GM19397 (cell line): ENCODE measurements at regions not wholly inside any gene's neighbourhood (a gene's known extent, or its start where the extent isn't known, plus 50 kb on each side); places are given as distances from the start of the nearest gene placed in this dataset.

Experiments used
- ATAC-seq: cut with Tn5 transposase; IDR thresholded peaks from one replicate; pipeline ENCODE4 v1.9.1; 2021; ENCODE audit warnings: mild to moderate bottlenecking, moderate library complexity; ENCODE audit not compliant: unreplicated experiment

DNA sequence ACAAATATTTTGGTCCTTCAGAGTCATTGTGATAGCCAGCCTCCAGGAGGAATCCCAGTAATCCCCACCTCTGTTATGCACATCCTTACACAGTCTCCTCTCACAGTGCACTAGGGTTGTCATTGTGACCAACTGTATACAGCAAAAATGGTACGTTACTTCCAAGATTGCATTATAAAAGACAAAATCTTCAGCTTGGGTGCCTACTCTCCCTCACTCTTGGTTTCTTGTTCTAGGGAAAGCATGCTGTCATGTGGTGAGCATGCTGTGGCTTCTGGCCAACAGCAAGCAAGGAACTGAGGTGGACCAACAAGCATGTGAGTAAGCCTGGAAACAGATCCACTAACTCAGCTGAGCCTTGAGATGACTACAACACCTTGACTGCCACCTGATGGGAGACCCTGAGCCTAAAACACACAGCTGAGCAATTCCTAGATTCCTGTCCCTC is 130.1 kb upstream of the DST start:
- no peak for ATAC-seq

DNA sequence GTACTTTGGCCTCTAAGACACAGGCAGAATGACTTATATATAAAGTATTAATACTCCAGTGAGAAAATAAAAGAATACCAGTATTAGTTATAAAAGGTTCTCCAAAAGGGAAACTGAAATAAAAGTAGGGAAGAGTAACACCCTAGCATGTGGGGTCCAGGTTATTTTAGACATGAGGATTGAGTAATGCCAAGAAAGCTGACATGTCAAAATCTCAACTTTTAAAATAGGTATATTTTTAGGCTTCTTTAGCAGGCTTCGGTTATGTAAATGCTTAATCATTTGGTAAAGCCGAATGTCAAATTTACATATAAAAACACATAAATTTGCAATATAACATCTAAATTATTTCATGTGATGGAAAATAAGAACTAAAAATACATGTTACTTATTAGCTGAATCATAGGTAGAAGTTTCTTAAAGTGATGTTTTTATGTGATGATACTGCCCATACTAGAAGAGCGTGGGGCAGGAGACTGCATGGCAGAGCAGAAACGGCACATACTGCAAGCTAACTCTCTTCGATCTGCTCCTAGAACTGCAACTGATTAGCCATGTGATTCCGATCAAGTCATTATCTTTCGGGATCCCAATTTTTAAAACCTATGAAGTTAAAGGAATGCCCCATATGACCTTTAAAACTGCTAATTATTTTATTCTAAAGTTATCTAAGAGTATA is 129.4 kb upstream of the DST start:
- no peak for ATAC-seq

DNA sequence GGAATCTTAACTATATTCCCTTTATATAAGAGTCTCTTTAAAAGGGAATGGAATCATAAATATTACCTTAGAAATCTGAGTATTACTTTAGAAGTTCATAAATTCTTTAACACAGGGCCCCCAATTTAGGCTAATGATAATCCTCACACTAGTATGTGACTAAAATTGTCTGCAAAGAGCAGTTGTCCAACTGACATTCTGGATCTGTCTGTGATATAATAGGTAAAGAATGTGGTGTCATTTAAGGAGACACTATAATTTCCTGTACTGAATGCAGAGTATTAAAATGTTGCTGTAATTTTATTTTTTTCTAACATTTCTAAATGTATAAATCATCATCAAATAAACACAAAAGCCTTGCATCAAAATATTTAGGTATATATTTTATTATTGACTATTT is 128.5 kb upstream of the DST start:
- ATAC-seq = no peak

DNA sequence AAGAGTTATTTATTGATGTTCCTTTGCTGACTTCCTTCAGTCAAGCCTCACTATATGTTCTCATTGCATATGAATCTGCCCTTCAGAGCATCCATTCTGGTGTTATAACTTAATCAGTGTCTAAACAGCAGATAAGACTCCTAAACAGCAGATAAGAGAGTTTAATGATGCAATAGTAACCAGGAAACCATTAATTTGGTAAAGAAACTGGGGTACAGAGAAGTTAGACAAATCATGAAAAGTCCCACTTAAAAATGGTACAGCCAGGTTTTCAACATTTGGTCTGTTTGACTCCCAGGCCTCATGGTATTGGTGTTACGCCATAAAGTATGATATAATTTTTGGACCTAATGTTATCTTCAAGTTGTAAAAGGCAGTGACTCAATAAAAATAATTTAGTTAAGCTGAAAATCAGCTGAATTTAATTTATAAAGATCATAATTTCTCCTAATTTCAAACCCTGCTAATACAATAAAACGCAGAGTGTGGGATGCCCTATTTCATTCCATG is 127.4 kb upstream of the DST start:
- no peak for ATAC-seq

DNA sequence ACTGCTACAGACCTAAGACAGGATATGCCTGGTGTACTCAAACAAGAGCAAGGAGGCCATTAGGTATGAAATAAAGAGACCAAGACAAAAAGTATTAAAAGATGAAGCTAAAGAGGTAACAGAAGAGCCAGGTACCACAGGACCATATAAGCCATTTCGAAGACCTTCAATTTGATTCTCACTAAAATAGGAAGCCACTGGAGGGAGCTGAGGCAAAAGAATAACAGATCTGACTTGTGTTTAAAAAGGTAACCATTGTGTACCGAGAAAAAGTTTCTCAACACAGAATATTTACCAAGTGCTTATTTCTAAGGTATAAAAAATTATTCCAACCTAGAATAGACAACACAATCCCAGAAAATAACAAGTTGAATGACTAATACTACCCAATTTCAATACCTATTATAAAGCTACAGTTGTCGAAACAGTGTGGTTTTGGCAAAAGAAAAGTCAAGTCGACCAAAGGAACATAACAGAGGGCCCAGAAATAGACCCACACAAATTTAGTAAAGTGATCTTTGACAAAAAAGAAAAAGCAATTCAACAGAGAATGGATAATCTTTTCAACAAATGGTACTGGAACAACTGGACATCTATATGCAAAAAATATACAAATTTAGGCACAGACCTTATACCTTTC is 125.3 kb upstream of the DST start:
- ATAC-seq = no peak

DNA sequence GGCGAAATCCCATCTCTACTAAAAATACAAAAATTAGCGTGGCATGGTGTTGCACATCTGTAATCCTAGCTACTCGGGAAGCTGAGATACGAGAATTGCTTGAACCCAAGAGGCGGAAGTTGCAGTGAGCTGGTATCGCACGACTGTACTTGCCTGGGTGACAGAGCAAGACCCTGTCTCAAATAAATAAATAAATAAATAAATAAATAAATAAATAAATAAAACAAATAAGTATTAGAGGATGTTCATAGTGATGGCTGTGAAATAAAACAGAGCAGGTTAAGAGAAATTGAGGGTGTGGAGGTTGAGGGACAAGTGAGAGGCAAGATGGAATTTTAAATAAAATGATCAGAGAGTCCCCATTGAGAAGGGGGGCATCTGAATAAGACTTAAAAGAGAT is 124.7 kb upstream of the DST start:
- ATAC-seq = no peak

DNA sequence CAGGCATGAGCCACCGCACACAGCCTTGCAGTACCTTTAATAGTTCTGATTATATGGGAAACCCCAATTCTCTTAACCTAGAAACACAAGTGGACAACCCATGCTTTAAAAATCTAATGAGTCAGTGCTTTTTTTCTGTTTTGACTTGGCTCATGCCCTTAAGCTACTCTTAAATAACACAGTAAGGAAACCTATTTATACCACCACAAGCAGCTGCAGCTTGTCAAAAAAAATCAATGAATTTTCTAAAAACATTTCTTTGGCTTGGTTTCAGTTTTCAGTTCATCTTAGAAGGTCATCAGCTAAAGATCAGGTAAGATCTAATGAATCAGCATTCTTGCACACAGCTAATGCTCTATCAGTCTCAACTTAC is 124.1 kb upstream of the DST start:
- peak; percentile 79 for ATAC-seq

DNA sequence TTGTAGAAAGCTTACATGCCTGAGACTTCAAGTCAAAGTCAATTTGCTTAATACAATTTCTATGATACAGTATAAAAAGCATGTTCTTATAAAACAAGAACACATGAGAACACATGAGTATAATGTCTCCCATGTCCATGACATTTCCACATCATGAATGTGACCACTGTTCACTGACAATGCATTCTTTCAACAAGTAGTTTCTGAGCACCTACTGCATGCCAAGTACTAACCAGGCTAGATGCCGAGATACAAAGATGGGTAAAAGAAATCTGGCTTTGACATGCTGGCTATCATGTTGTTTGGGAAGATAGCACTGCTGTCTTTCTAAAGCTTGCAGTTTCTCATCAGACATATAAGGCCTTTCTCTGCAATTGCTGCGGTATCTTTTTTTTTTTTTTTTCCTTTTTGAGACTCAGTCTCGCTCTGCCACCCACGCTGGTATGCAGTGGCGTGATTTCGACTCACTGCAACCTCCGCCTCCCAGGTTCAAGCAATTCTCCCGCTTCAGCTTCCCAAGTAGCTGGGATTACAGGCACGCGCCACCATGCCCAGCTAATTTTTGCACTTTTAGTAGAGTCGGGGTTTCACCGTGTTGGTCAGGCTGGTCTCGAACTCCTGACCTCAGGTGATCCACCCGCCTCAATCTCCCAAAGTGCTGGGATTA is 123.6 kb upstream of the DST start:
- ATAC-seq = no peak

DNA sequence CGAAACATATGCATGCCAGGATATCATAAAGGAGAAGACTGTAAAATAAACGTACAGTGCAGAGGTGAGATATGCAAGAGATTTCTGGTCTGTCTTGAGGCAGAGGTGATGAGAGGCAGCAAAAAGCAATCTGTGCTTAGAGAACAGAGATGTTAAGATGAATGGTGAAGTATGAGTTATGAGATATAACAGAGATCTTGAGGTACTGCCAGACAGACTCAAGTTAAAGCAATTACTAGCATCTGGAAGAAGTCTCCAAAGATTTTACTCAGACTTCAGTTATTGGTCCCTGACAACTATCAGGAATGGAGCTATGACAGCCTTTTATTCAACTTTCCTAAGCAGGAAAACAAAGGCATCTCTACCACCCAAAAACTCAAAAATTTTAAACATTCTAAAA is 122.8 kb upstream of the DST start:
- no peak for ATAC-seq

DNA sequence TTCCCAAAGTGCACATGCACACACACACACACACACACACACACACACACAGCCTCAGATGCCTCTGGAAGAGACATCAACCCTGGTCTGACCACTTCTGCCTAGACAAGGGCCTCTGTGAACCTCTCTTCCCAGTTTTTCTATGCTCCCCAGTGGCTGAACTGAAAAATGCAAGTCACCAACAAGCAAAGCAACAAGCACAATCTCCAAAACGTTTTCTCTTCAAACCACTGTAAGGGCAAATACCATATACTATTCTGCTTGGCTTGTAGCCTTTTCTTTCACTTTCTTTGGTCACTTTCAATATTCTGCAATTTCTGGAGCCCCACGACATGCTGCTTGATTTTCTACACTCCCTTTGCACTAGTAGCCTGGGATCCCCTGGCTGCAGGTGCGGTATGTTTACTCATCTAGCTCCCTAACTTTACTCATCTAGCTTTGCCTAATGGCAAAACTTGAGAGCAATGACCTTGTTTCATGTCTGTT is 121.4 kb upstream of the DST start:
- peak; percentile 45 for ATAC-seq

DNA sequence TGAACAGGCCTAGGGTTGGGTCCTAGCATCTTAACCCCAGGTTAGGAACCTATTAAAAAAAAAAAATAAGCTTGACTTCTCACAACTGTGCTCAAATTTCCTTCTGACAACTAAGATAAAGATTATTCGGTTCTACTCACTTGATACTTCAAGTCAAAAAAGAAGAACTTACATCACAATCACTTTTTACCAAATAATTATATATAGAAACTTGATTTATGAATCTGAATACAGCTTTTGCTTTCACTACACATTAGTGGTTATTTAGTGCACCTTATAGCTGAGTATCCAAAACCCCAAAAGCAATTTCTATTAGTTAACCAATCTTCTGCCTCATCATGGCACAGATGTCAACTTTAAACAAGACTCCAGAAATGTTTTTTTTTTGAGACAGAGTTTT is 119.0 kb upstream of the DST start:
- ATAC-seq = no peak

DNA sequence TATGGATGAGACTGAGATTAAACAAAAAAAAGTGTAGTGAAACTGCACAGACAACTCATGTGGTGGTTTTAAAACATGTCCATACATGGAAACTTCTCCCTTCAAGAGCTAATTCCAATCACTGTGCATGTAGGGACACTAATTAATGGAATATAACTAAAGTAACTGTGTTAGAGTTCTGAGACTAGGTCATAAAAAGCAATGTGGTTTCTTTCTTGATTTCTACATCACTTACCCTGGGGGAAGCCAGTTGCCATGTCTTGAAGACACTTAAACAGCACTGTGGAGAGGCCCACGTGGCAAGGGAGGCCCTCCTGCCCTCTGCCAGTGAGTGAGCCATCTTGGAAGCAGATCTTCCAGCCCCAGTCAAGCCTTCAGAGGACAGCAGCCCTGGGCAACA is 118.2 kb upstream of the DST start:
- ATAC-seq = no peak

DNA sequence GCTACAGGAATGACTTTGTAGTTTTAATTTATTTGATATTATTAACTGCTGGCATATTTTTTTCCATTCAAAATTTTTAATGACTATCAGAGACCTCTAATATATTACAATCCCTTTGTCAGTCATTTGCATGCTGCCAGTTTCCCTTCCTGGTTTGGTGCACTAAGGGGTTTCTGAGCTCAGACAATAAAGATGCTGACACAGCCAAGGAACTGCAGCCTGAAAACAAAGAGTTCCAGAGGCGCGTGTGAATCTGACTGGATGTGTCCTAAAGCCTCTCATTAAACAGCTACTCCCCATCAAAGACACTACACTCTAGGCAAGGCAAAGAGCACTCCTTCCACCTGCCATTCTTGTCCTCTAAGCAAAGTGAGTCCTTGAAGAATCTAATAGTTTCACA is 116.8 kb upstream of the DST start:
- no peak for ATAC-seq

DNA sequence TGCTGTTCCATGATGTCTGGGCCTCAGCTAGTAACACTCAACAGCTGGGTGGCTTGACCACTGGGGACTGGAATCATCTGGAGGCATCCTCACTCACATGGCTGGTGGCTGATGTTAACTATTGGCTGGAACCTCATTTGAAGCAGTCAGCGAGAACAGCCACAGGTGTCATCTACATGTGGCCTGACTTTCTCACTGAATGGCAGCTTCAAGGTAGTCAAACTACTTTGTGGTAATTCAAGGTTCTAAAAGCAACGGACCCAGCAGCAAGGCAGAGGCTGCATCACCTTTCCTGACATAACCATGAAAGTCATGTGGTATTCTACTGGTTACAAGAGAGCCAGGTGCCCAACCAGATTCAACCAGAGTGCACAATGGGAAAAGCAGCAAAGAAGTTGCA is 115.9 kb upstream of the DST start:
- no peak for ATAC-seq

DNA sequence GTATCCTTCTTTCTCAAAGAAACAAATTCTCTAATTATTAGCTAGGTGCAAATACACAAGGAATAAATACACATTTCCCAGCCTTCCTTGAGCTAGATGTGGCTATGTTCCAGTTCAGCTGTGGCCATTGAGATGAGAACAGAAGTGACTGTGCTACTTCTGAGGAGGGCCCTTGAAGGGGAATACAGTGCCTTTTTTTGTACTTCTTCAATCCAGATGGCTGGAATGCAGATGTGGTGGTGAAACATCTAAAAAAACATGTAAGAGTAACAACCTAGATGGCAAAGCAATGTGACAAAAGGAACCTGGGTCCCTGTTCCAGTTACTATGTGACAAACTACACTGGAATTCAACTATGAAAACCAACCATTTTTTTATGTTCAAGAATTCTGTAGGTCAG is 115.4 kb upstream of the DST start:
- no peak for ATAC-seq

DNA sequence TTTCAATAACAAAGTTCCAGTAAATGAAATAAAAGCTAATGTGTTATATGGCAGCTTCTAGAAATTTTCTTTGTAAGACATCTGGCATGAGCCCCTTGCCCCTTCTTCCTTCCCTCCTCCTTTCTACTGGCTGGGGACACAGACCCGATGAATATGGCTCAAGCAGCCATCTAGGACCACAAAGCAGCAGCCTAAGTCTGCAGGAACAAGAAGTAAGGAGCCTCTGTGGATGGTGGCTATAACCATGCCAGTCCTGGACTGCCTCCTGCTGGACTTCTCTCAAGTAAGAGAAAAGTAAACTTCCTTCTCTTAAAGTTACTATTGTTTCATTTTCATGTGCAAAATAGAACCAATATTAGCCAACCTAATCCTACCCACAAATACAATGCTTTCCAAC is 114.9 kb upstream of the DST start:
- no peak for ATAC-seq

DNA sequence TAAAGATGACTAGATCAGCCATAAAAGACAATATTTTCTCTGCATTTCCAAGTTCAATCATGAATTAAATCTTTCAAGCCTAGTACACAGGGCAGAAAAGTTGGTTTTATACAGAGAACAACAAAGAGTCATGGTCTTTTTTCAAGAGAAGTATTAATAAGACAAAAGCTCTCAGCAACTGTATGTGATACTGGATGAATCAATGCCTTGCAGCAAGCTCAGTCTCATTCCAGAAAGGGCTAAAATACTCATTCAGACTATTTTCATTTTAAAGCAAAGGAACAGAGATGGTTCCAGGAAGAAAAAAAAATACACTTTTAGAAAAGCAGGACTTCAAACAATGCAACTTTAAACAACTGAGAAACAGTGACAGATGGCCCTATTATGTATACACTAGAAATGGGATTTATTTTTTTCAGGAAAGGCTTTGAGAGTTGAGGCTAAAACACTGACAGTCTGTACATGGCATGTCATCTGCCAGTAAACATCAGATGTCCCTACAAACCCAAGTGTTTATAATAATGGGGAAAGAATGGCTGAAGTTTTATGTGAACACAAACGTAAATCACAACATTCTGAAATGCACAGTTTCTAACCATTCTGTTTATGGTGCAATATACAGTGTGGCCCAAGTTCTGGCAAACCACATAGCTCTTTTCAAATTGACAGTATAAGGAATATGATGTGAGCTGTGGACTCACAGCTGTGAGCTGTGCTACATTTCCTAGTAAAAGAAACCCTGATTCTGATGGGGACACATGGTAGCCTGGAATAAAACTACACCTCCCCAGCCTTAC is 114.3 kb upstream of the DST start:
- ATAC-seq = no peak

DNA sequence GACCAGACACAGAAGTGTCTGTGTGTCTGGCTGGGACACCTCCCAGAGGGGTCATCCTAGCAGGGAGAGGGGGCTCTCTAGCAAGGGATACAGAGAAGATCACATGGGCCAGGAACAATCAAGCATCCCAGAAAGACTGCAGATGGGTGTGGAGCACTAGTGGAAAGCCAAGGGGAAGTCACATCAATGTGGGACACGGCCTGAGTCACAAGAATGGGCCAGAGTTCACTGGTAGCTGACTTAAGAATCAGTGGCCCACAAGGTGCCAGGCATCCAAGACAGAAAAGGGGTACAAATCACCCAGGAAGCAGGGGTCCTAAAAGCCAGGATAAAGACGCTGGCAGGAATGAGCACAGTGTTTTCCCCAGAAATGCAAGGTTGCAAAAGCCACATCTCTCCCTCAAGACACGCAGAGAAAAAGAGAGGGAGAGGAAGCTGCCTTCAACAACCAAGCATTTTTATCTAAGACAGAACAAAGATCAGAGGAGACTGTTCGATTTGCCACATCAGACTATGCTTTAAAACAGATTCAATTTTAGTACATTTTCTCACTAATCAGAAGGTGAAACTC is 113.6 kb upstream of the DST start:
- no peak for ATAC-seq

DNA sequence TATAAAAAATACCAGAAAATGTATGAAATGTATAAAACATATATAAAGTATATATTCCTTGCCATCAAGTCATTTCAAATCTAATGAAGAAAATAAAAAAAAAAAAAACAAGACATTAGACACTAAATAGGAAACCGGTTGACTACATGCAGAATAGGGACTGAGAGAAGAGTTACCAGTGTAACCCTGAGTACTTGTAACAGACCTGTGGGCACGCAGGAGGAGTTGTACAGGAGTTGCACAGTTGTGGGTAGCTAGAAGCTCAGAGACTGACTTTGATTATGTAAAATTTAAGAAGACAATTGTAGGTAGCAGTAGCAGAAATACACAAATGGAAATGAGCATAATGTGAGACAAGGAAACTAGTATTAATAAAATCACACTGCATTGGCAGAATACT is 112.4 kb upstream of the DST start:
- no peak for ATAC-seq

DNA sequence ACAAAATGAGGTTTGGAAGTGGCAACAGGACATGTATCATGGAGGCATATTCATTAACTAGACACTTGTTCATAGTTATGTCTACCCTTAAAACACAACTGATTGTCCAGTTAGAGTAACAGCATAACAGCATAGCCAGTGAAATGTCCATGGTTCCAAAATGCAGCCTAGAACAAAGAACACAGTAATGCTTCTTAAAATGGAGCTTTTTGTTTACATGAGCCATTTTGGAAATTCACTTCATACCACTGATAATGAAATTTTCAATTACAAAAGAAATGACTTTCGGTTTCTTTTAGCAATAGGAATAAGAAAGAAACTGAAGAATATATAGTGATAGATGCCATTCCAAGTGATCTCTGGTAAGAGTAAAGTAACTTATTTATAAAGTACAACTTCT is 111.1 kb upstream of the DST start:
- no peak for ATAC-seq

DNA sequence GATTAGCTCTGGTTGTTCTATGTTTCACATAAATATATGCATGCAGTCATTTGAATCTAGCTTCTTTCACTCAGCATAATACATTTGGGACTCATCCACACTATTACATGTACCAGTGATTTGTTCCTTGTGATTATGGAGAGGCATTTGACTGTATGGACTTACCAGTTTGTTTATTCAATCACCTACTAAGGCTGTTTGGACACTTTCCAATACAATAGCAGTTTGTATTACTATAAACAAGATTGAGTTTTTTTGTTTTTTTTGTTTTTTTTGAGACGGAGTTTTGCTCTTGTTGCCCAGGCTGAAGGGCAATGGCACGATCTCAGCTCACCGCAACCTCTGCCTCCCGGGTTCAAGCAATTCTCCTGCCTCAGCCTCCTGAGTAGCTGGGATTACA is 109.8 kb upstream of the DST start:
- ATAC-seq = no peak
